ACC112 (cell line): ENCODE measurements at regions not wholly inside any gene's neighbourhood (a gene's known extent, or its start where the extent isn't known, plus 50 kb on each side); places are given as distances from the start of the nearest gene placed in this dataset.
"Not testable (repeated sequence)": the region's sequence is repeated elsewhere in the genome, so short reads cannot be mapped to it uniquely, and the experiment has no call there.

Experiments used
- H2AFZ ChIP-seq: fragments of 200-600 bp; sonication (generic); one replicate; pipeline ENCODE4 v1.6.0; 2017; ENCODE audit warnings: antibody characterized with exemption, low read length; ENCODE audit not compliant: unreplicated experiment
- H3K27ac ChIP-seq: fragments of 200-600 bp; sonication (generic); 2 replicates; pipeline ENCODE4 v1.5.1; 2014; ENCODE audit warnings: low read depth, mild to moderate bottlenecking, antibody characterized with exemption, low read length, moderate library complexity
- H3K27me3 ChIP-seq: fragments of 200-600 bp; sonication (generic); 2 replicates; pipeline ENCODE4 v1.6.1; 2014; ENCODE audit warnings: mild to moderate bottlenecking, antibody characterized with exemption, low read length, moderate library complexity, mixed read lengths; ENCODE audit not compliant: insufficient read depth
- H3K36me3 ChIP-seq: fragments of 200-600 bp; sonication (generic); 2 replicates; pipeline ENCODE4 v1.6.1; 2016; ENCODE audit warnings: mild to moderate bottlenecking, antibody characterized with exemption, low read length, moderate library complexity, mixed read lengths; ENCODE audit not compliant: insufficient read depth
- H3K4me1 ChIP-seq: fragments of 200-600 bp; sonication (generic); one replicate; pipeline ENCODE4 v1.6.1; 2016; ENCODE audit warnings: low read length, mixed read lengths; ENCODE audit not compliant: insufficient read depth, unreplicated experiment, control insufficient read depth
- H3K4me3 ChIP-seq: fragments of 200-600 bp; sonication (generic); 2 replicates; pipeline ENCODE4 v1.5.1; 2014; ENCODE audit warnings: mild to moderate bottlenecking, low read depth, low read length
- H3K79me2 ChIP-seq: fragments of 200-600 bp; sonication (generic); one replicate; pipeline ENCODE4 v1.6.0; 2016; ENCODE audit warnings: low read length; ENCODE audit not compliant: control insufficient read depth, unreplicated experiment, insufficient read depth

- H2AFZ ChIP-seq = no peak overlapping the region
These were observed 653.3 kb upstream of the RGS18 start for GRCh38 chr1:191504999-191505398.

DNA sequence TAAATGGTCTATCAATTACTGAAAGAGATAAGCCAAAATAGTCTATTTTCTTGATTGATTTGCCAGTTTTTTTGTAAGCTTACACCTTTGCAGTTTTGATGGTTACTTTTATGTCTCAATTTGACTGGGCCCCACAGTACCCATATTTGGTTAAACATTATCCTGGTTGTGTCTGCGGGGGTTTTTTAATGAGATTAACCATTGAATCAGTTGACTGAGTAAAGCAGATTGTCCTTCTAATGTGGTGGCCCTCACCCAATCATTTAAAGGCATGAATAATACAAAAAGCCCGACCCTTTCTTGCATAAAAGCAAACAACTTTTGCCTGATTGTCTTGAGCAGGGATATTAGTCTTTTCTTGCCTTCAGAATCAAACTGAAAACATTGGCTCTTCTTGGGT is 650.0 kb upstream of the RGS18 start:
- no peaks in the 10 kb centered on the region for H3K4me1 ChIP-seq
- H2AFZ ChIP-seq = no peak overlapping the region
- H3K36me3 ChIP-seq = no peaks in the 10 kb centered on the region
- H3K4me3 ChIP-seq = no peak overlapping the region
- no peaks in the 10 kb centered on the region for H3K79me2 ChIP-seq
- H3K27me3 ChIP-seq = 0 out of 2 replicates have a peak, but pooled peaks cover 4% of the 10 kb centered on the region
- H3K27ac ChIP-seq = no peak overlapping the region

More at GRCh38 chr1:191504999-191505398, 653.3 kb upstream of the RGS18 start:
- Histone ChIP-seq H3K79me2 (no peaks in the 10 kb centered on the region), H3K27ac (no peak overlapping the region), H3K4me1 (no peaks in the 10 kb centered on the region), H3K36me3 (no peaks in the 10 kb centered on the region), H3K27me3 (0 out of 2 replicates have a peak, but pooled peaks cover 4% of the 10 kb centered on the region), H3K4me3 (no peak overlapping the region)

GRCh38 chr1:191511480-191511879 is 646.8 kb upstream of the RGS18 start:
- H3K27ac ChIP-seq, H3K36me3 ChIP-seq, H3K4me1 ChIP-seq, H2AFZ ChIP-seq, H3K79me2 ChIP-seq, H3K27me3 ChIP-seq, H3K4me3 ChIP-seq: not testable (repeated sequence)

- Histone ChIP-seq H3K27ac (no peak overlapping the region), H2AFZ (no peak overlapping the region)
These were observed 640.4 kb upstream of the RGS18 start for GRCh38 chr1:191517826-191518225.

GRCh38 chr1:191519519-191519918 is 638.7 kb upstream of the RGS18 start:
- H3K27ac ChIP-seq = no peak overlapping the region
- H2AFZ ChIP-seq = no peak overlapping the region
- no peaks in the 10 kb centered on the region for H3K27me3 ChIP-seq
- no peaks in the 10 kb centered on the region for H3K79me2 ChIP-seq
- H3K4me3 ChIP-seq = no peak overlapping the region
- H3K36me3 ChIP-seq = no peaks in the 10 kb centered on the region
- H3K4me1 ChIP-seq = no peaks in the 10 kb centered on the region

More at GRCh38 chr1:191517826-191518225, 640.4 kb upstream of the RGS18 start:
- no peaks in the 10 kb centered on the region for H3K36me3 ChIP-seq
- H3K4me3 ChIP-seq = no peak overlapping the region
- no peaks in the 10 kb centered on the region for H3K79me2 ChIP-seq
- no peaks in the 10 kb centered on the region for H3K27me3 ChIP-seq
- H3K4me1 ChIP-seq = no peaks in the 10 kb centered on the region

- Histone ChIP-seq H3K4me1 (no peaks in the 10 kb centered on the region), H3K4me3 (no peak overlapping the region), H2AFZ (no peak overlapping the region), H3K79me2 (no peaks in the 10 kb centered on the region), H3K27ac (no peak overlapping the region), H3K36me3 (no peaks in the 10 kb centered on the region), H3K27me3 (no peaks in the 10 kb centered on the region)
These were observed 637.9 kb upstream of the RGS18 start for GRCh38 chr1:191520345-191520744.

- H3K4me3 ChIP-seq, H3K27ac ChIP-seq, H3K36me3 ChIP-seq: not testable (repeated sequence)
These were observed 632.3 kb upstream of the RGS18 start for GRCh38 chr1:191525944-191526343.

GRCh38 chr1:191528275-191528674 is 630.0 kb upstream of the RGS18 start:
- H3K4me1 ChIP-seq = no peaks in the 10 kb centered on the region
- H2AFZ ChIP-seq = no peak overlapping the region
- no peaks in the 10 kb centered on the region for H3K27me3 ChIP-seq
- no peaks in the 10 kb centered on the region for H3K36me3 ChIP-seq
- no peaks in the 10 kb centered on the region for H3K79me2 ChIP-seq
- no peak overlapping the region for H3K4me3 ChIP-seq
- no peak overlapping the region for H3K27ac ChIP-seq

More at GRCh38 chr1:191525944-191526343, 632.3 kb upstream of the RGS18 start:
- not testable (repeated sequence) for H2AFZ ChIP-seq, H3K4me1 ChIP-seq, H3K79me2 ChIP-seq, H3K27me3 ChIP-seq

DNA sequence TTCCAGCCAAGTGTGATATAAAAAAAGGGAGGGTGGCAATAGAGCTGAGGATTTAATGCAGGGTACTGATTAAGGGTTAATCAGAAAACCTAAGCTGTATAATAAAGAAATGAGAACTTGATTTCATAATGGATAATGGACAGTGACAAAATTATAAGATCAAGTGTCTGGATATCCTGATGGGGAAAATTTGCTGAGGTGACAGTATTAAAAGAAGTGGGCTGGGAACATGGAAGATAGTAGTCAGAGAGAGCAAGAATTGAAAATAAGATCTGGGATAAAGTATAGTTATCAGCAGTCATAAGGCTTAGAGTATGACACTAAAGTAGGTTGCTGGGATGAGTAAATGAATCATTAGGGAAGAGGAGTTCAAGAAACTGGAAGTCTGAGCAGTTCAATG is 627.3 kb upstream of the RGS18 start:
- H3K36me3 ChIP-seq = no peaks in the 10 kb centered on the region
- no peak overlapping the region for H2AFZ ChIP-seq
- H3K4me1 ChIP-seq = no peaks in the 10 kb centered on the region
- H3K79me2 ChIP-seq = no peaks in the 10 kb centered on the region
- H3K27me3 ChIP-seq = no peaks in the 10 kb centered on the region
- no peak overlapping the region for H3K27ac ChIP-seq
- no peak overlapping the region for H3K4me3 ChIP-seq

- Histone ChIP-seq H2AFZ (no peak overlapping the region), H3K27me3 (no peaks in the 10 kb centered on the region), H3K4me3 (no peak overlapping the region), H3K36me3 (no peaks in the 10 kb centered on the region), H3K27ac (no peak overlapping the region), H3K4me1 (no peaks in the 10 kb centered on the region), H3K79me2 (no peaks in the 10 kb centered on the region)
These were observed 625.0 kb upstream of the RGS18 start for GRCh38 chr1:191533254-191533653.

GRCh38 chr1:191536791-191537429 is 621.4 kb upstream of the RGS18 start:
- Histone ChIP-seq H3K27me3 (no peaks in the 10 kb centered on the region), H3K36me3 (no peaks in the 10 kb centered on the region), H3K4me1 (no peaks in the 10 kb centered on the region), H3K79me2 (no peaks in the 10 kb centered on the region), H3K27ac (no peak overlapping the region), H3K4me3 (no peak overlapping the region), H2AFZ (no peak overlapping the region)
